Amniotic stem cell (primary cell): ENCODE measurements at regions not wholly inside any gene's neighbourhood (a gene's known extent, or its start where the extent isn't known, plus 50 kb on each side); places are given as distances from the start of the nearest gene placed in this dataset.
A peak's percentile ranks its signal among the peaks of the same experiment; 100 is the strongest.
"Not testable (repeated sequence)": the region's sequence is repeated elsewhere in the genome, so short reads cannot be mapped to it uniquely, and the experiment has no call there.

Experiments used
- DNase-seq: peaks from one replicate; lab custom pipeline; 2025; lab: John Stamatoyannopoulos, UW

DNA sequence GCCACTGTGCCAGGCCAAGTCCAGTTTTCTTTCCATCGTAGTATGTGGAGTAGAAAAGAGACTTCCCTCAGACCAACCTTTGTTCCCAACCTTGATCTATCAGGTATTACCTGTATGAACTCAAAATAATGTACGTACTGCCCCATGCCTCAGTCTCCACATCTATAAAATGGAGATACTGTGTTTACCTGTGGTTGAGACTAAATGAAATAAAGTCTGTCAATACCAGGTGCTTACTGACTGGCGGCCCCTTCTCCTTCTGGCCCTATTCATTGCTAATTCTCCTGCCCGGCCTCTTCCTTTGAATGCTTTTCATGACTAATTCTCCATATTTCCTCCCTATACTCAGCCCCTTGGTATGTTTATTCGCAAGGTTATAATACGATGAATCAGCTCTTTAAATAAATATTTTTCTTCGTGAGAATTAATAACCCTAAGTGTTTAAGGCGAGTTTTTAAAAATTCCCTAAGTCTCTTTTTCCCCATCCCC, 89.6 kb upstream of the BASP1 start:
- peak; percentile 68 for DNase-seq

DNA sequence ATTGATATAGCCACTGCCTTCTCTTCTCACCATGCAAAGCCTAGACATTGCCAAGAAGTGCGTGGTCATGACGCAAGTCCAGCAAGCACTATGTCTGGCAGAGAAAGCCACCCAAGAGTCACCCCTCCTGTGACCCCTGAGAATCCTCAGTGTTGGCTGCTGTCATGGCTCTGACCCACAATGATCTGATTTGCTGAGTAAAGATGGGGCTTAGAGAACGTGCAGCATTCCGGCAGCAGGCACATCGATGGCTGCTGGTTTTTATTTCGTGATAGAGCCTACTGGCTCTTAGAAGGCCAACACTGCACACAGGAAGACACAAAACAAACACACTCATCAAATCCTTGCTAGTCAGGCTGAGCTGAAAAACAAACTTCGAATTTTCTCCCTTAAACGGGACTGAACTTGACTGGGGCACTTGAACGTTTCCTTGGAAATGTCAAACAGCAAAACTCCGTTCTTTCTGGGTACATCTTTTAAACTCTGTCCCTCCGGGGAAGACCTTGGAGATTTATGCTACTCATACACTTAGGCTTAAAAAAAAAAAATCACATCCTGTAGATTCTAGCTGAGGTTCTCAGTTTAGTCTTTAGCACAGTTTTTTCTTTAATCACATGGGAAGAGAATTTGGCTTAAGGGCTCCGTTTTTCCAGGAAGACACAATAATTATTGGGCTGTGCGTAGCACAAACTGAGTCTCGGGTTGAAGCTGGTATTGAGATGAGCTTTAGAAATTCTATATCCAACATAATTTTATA, 88.2 kb upstream of the BASP1 start:
- DNase-seq, result no peak

DNA sequence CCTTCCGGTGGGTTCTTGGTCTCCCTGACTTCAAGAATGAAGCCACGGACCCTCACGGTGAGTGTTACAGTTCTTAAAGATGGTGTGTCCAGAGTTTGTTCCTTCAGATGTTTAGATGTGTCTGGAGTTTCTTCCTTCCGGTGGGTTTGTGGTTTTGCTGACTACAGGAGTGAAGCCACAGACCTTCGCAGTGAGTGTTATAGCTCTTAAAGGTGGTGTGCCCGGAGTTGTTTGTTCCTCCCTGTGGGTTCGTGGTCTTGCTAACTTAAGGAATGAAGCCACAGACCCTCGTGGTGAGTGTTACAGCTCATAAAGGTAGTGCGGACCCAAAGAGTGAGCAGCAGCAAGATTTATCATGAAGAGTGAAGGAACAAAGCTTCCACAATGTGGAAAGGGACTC, 87.1 kb upstream of the BASP1 start:
- not testable (repeated sequence) for DNase-seq

DNA sequence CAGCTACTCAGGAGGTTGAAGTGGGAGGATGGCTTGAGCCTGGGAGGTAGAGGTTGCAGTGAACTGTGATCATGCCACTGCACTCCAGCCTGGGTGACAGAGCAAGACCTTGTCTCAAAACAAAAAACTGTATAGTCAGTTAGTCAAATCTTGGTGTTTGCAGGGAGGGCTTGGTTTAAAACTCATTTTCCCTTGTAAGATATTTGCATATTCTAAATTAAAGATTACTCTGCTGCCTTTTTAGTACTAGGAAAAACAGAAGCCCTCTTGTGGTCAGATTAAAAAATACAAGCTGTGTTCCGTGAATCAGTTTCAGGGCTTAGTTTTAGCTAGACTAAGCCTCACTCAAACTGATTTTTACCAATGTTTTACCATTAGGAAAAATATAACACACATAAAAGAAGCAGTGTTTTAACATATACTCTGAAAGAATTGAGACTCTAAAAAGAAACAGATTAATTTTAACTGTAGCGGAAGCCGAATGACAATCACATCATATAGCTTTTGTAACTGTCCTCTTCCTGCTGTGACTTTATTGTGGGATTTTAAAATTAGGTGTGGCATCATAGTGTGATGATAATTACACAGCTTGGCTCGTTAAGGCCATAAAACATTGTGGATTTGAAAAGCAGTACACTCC, 84.9 kb upstream of the BASP1 start:
- DNase-seq, result peak; percentile 11

DNA sequence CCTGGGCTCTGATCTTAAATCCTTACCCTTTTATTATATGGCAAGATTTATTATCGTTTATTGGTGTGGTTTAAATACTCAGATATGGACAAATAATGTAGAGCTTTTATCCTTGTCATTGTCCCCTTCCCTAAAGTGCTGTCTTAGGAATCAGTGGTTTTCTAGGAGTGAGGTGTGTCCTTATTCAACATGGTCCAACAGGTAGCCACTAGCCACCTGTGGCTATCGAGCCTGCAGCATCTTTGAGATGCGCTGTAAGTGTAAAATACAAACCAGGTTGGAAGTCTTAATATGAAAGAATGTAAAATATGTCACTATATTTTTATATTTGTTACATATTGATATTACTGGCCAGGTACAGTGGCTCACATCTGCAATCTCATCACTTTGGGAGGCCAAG, 82.4 kb upstream of the BASP1 start:
- DNase-seq, result no peak

DNA sequence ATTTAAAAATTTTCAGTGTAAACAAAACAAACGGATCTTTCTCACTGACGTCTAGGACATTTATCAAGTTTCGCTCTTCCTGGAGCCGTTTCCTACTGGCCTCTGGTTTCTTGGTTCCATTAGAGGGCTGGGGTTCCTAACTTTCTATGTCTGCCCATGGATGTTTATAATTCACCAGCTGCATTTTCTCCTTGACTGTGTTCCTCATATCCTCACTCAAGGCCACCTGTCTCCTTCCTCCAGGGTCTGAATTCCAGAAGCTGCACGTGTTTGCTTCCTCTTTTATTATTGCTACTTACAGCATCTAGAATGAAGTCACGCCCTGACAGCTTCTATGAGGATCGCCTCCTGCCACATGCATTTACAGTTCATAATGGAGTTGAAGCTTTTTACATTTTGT, 74.1 kb upstream of the BASP1 start:
- no peak for DNase-seq

DNA sequence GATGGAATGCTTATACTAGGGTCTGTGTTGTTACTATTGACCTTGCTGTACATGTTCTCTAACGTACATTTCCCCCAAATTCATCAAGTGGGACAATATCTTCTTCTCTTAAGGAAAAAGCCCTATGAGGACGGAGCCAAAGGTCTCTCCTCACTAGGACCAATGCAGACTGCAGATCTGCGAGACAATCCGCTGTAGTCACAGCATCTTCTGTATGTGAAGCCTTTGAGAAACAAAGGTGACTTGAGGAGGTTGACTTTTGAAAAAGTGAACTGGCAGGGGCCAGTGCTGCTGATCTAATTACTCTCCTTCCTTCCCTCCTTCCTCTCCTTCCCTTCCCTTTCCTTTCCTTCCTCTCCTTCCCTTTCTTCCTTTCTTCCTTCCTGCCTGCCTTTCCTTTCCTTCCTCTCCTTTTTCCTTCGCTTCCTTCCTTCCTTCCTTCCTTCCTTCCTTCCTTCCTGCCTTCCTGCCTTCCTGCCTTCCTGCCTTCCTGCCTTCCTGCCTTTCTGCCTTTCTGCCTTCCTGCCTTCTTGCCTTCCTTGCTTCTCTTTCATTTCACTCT, 71.1 kb upstream of the BASP1 start:
- DNase-seq, result no peak

DNA sequence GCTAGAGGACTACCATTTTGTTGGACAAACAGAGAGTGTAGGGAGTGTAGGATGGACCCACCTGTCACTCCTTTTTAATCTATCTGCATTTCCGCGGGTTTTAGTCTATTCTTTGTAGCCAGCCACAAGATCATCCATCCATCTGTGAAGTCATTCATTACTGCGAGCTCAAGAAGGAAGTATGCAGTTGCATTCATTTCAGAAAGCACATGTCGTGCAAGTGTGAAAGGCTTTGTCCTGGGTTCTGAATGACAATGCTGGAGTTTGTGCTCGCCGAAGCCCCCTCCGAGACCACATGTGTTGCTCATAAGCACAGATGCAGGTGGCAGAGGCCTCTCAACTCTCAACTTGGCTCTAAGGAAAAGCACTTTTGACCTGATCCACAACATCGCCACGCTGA, 70.3 kb upstream of the BASP1 start:
- DNase-seq, result no peak

DNA sequence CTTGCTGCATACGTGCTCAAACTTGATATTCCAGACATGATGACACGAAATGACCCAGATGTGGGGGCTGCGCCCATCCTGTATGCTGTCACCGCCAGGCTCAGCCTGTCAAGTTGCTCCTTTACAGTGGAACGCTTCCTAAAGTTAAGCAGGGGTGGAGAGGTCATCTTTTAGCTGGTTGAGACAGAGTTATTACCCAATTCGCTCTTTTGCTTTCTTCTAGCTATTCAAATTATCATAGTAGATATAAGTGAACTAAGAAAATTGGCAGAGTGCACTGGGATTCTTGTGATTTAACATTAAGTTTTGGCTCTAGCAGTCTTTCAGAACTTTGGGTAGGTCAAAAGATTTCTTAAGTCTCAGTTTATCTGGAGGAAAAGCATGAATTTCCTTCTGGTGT, 69.8 kb upstream of the BASP1 start:
- no peak for DNase-seq

DNA sequence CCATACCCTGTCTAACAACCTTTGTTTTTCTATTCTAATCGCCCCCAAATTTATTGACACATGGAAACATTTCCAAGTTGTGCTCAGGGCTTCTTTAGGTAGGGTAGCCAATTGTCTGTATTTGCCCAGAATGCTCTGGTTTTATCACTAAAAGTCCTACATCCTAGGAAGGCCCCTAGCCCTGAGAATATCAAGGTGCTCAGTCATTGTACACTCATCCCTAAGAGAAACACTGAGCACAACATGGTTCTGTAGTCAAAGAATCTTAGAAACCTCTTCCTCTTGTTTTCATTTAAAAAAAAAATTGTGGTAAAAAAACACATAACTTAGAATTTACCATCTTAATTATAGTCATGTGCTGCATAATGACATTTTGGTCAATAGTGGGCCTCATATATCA, 69.0 kb upstream of the BASP1 start:
- no peak for DNase-seq

DNA sequence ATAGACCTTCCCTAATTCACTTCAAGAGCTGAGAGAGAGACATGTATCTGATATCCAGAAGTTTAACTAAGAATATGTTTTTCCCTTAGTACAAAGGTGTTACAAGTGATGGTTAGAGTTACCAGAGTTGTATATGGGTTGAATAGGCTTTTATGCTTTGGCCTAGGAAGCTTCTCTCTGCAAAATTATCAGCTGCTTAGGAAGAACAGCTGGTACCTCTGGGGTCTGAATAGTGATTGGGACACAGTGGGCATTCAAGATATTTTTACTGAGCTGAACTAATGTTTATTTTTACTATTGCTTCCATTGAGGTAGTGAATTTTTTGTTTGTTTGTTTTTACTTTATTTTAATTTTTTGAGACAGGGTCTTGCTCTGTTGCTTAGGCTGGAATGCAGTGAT, 67.6 kb upstream of the BASP1 start:
- DNase-seq, result no peak

DNA sequence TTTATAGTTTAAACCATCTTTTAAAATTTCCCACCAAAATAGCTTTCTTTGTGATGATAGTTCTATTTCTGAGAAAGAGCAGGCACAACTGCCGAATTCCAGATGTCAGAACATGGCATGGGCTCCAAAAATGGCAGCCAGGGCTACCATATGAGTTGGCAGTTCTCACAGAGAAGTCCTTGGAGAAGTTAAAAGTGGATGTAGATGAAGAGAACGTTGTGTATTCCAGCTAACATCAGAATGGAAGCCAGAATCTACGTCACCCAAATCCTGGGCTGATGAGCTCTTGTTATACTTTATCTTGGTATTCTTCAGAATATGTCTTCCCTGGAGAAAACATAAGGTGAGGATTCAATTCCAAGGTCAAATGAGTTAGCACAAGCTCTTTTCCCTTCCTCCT, 66.9 kb upstream of the BASP1 start:
- DNase-seq, result no peak

DNA sequence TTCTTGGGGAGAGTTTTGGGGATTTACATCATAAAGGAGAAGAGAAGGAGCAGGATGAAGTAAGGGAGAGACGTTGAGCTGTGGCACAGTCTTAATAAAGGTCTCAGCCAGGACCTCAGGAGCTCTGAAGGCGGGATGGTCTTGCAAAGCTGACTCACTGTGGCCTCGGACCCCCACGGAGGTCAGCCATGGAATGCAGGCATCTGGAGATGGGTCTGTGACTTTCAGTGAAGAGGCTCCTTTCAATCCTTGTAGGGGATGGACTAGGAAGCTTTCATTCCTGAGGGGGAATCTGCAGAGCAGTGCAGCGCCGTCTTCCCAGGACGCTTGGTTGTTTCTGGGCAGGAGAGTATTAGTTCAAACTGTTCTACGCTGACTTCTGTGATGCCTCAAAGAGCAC, 65.7 kb upstream of the BASP1 start:
- DNase-seq, result no peak

DNA sequence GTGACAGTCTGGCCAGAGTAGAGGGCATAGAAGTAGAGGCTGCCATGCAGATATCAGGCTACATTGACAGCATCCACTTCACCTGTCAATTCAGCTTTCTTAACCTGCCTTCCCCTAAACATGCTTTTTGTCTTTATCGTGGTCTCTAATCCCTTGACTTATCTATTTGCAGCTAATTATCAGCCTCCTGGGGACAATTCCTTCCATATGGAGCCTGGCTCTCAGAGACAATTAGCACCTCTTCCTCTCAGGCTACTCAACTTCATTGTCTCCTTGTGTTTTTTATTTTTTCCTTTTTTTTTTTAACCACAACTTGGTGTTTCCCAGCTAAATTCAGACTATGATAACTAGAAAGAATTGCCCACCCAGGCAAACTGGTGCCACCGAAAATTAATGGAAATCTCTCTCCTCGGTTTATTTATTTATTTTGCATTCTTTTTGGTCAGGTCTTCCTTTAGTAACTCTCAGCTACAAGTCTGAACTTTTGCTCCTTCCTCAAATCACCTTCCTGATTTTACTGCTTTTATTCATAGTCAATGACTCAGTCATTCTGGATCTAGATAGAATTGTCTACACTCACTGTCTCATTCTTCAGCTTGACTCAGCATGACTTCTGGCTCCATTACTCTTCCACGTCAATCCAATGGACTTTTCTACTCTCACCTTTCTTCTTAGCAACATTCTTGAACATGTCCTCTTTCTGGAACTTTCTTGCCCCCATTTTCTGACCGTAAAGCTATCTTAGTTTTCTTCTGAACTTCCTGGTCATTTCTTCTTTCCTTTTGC, 63.0 kb upstream of the BASP1 start:
- DNase-seq, result no peak

DNA sequence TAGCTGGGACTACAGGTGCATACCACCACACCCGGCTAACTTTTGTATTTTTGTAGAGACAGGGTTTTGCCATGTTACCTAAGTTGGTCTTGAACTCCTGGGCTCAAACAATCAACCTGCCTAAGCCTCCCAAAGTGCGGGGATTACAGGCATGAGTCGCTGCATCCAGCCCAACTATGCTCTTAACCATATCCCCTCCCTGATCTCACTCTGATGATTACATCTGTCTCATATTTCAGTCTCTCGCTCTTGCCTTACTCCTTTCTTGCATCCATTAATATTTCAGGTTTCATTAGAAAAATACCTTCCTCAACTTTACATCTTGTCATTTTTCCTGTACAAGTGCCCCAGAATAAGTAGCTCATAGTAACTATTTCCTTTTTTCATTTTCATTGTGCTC, 61.0 kb upstream of the BASP1 start:
- DNase-seq, result no peak

DNA sequence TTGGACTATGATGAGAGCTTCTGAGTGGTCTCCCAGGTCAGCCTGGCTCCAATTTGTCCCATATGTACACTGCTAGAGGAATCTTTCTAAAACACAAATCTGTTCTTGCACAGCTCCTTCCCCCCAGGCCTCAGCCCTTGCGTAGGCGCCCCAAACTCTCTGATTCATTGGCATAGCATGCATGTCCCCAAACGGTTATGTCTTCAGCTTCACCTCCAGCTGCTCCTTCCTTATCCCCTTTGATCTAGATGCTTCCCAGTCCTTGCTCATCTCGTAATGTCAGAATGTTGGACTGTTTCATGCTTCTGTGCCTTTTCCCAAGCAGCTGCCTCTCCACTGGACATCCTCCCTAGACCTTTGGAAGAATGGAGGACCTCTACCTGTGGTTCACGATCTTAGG, 60.1 kb upstream of the BASP1 start:
- DNase-seq, result no peak

DNA sequence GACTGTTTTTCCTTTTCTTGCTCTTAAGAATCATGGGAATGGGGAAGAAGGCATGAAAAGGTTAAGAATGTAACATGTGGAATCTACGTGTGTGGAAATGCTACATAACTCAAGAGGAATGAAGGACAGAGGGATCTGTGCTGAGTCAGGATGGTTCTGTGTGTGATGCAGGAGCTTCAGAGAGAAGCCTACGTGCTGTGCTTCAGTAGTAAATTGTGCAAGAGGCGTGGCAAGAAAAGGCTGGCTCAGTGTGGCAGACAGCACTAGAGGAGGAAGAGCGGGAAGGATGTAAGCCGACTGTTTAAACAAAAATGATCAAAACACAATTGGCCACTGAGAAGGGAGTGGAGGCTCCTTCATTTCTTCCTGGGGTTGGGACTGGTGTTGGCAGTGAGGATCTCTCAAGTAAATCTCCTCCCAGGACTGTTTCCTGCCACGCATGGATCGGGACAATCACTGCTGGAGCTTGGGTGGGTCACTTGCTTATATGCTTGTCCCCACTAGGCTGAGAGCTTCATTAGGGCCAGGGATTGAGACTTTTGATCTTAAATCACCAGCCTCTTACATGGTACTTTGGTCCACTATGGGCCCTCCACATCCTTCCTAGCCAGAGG, 59.4 kb upstream of the BASP1 start:
- DNase-seq, result peak; percentile 81

DNA sequence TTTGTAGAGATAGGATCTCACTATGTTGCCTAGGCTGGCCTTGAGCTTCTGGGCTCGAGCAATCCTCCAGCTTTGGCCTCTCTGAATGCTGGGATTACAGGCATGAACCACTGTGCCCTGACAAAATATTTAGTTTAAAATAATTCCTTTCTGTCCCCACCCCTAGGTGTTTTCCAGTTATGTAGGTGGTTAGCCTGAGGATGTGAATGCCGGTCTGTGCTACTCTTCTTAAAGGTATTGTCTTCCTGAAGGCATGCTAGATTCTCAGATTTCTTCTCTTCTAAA, 56.7 kb upstream of the BASP1 start:
- DNase-seq, result no peak

DNA sequence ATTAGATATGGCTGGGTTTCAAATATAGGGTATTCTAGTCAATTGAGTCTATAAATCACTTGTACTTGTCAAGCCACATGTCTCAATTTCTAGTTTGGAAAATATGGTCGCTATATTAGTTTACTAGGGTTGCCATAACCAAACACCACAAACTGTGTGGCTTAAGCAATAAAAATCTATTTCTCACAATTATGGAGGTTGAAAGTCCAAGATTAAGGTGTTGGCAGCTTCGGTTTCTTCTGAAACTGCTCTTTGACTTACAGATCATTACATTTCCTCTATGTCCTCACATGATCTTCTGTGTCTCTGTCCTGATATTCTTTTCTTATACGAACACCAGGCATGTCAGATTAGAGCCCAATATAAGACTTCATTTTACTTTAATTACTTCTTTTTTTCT, 55.8 kb upstream of the BASP1 start:
- no peak for DNase-seq

DNA sequence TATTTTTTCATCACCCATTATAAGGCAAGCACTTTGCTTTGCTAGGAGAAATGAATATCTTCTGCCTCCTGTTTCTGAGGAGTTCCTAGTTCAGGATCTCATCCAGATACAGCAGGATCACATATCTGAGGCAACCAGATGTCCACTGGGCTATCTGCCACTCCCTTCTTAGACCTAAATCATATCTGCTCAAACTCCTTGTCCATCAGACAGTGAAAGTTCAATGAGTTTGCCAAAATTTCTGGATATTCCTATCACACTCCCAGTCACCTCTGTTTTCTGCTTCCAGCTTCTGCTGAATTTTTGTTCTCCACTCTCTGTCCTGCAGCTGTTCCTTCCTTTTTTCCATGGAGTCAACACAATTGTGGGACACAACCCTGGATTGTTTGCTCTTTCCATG, 54.2 kb upstream of the BASP1 start:
- DNase-seq, result no peak

DNA sequence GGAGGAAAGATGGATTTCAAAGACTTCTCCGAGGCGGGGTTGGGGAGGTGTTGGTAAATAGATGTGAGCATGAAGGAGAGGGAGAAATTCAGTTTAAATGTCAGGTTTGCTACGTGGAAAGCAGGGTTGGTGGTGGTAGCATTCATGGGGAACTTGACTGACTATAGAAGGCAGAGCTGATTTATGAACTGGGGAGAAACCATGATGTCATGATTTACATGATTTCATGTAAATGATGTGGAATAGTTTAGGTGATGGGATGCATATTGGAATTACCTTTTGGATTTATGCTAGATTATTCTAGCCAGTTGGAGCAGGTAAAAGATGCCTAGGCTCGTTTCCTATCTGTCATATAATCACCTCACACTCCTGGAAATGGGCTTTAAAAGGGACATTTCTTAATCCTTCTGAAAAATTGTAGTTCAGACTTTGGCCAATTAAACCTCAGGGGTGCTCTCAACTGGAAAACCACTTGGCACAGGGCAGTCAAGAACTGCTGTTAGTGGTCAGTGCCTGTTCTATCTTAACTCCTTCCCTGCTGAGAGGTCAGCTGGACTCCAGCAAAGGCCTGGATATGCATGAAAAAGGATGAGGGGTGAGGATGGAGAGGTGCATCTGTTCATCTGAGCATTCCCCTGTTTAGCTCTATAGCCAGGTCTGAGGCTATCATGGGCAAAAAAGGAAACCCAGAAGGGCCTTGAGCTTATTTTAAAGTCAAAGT, 50.1 kb upstream of the BASP1 start:
- no peak for DNase-seq
